GM19324 (cell line): ENCODE measurements at regions not wholly inside any gene's neighbourhood (a gene's known extent, or its start where the extent isn't known, plus 50 kb on each side); places are given as distances from the start of the nearest gene placed in this dataset.

Experiments used
- ATAC-seq: cut with Tn5 transposase; IDR thresholded peaks from one replicate; pipeline ENCODE4 v1.9.1; 2021; ENCODE audit warnings: mild to moderate bottlenecking, moderate library complexity; ENCODE audit not compliant: unreplicated experiment, low FRiP score

DNA sequence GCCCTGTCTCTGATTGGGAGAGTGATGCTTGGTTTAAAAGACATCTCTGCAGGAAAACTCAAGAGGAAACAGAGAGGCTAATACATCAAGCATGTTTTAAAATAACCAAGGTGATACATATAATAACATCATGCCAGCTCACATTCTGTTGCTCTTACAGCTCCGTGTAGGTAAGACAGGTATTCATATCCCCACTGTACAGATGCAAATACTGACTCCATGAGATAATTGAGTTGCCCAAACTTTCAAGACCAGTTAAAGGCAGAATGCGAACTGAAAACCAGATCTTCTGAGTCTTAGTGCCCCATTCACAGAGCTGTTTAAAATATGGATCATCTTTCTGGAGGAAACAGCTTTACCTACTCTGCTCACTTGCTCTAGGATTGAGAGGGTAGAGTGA is 214.0 kb downstream of the PIK3R1 start:
- ATAC-seq: no peak

DNA sequence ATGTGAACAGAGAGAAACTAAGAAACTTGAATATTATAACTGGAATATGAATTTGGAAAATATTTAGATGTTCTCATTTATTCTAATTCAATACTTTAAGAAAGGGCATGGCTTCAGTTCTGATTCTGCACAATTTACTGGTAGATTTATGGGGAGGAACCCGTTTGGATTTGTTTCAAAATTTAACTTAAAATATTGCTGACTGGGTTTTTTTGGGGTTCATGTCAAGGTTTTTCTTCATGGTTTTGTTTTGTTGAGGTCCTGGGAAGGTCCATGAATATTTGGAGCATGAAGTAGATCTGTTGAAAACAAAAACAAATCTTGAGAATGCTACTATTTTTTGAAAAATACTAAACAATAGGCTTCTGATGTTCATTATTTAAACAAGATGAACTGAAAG is 214.7 kb downstream of the PIK3R1 start:
- ATAC-seq: no peak

- no peak for ATAC-seq
Measured at GRCh38 chr5:68431186-68431585, 215.6 kb downstream of the PIK3R1 start.

DNA sequence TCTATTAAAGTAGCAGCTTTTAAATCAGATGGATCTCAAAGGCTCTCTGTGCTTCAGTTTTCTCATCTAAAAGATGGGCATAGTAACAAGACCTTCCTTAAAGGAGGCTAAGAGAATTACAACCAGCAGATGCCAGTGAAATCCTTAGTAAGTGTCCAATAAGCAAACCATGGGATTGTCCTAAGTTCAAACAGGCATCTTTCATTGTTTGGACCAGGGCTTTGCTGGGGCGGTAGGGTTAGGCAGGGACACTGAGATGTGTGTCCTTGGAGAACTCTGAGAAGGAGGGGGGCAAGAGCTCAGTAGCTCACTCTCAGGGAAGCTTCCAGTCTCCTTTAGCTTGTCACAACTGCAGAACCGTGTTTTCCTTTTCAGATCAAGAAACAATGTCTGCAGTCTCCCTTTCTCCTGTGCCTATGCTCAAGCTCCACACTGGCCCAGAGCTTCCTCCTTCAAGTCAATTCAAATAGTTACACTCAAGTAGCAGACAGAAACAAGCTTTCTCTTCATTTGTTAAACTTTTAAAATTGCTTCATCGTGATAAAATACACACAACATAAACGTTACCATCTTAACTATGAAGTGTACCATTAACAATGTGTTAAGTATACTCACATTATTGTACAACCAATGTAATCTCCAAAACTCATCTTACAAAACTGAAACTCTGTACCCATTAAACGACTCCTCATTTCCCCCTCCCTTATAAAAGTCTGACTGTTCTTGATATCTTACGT is 216.2 kb downstream of the PIK3R1 start:
- ATAC-seq: no peak

DNA sequence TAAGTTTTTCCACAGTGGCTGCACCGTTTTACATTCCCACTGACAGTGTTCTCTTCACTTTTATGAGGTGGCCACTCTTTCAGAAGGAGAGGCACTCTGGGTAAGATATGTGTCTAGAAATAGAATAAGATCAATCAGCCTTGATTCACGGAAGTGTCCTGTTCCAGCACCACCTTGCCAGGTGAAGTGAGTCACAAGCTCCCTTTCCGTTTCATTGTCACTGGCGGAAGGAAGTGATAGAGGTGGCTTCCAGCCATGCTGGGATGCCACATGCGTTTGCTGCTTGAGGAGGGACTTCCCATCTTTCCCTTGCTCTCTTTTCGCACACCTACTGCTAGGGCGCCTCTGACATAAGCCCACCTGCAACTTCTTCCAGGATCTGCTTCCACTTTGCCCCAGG is 217.1 kb downstream of the PIK3R1 start:
- no peak for ATAC-seq

DNA sequence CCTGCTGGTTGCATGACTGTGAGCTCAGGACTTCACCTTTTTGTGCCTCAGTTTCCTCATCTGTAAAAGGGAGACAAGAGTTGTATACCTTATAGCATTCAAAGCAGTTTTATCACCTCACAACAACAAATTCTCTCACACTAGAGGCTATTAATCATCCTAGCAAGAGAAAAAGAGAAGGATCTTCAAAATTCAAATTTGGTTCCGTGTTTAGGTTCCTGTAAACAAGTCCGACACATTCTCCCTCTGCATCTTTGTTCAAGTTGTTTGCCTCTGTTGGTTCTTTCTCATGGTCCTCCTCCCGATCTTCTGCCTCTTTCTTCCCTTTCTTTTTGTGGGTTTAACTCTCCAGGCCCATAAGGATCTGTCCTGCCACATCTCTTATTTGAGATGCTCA is 218.0 kb downstream of the PIK3R1 start:
- no peak for ATAC-seq

GRCh38 chr5:68433923-68434879 is 218.6 kb downstream of the PIK3R1 start:
- ATAC-seq: peak; percentile 93

DNA sequence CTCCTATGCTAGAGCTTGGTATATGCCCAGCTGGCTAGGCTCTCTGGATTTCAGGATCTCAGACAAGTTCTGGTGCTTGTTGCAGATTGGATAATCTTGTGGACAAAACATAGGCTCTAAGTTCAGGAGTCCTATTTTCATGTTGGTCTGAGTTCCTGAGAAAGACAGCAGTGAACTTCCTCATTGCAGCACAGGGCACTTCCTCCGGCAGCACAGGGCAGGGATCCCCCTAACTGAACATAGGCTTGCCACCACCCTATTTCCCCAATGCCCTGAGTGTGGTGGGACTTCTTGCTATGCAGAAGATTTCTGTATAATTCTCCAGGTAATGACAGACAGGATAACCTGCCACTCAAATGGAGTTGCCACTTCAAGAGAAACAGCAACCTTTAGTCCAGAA is 220.1 kb downstream of the PIK3R1 start:
- ATAC-seq: no peak

- no peak for ATAC-seq
Measured at GRCh38 chr5:68436686-68437520, 221.3 kb downstream of the PIK3R1 start.

DNA sequence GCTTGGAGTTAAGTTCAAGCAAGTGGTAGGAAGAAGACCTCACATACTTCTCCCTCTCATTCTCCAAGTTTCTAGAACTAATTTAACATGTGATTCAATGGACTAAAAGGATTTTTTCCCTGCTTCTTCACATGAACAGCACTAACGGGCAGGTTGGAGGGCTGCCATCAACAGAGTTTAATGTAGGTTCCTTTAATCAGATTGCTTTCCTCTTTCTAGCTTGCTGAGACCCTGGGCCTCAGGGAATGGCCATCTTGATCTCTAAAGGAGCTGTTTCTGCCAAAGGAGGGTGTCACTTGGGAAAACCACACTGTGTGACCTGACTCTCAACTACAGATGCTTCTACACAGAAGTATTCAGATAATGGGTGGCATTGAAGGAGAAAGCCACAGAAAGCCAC is 223.3 kb downstream of the PIK3R1 start:
- ATAC-seq: no peak

DNA sequence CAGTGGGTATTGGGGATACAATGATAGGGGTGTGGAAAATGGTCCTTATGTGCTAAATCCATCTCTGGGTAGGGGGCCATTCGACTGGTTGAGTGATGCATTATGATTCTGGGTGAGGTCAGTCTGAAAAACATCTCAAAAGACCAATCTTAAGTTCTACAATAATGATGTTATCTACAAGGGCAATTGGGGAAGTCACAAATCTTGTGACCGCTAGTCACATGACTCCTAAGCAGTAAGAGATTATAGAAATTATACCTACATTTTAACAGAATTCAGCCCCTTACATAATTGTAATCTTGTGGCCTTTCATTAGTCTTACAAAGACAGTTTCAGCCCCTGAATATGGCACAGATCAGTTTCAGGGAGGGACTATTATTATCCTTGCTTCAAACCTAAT is 224.7 kb downstream of the PIK3R1 start:
- ATAC-seq: no peak

GRCh38 chr5:68440651-68441050 is 225.1 kb downstream of the PIK3R1 start:
- no peak for ATAC-seq

DNA sequence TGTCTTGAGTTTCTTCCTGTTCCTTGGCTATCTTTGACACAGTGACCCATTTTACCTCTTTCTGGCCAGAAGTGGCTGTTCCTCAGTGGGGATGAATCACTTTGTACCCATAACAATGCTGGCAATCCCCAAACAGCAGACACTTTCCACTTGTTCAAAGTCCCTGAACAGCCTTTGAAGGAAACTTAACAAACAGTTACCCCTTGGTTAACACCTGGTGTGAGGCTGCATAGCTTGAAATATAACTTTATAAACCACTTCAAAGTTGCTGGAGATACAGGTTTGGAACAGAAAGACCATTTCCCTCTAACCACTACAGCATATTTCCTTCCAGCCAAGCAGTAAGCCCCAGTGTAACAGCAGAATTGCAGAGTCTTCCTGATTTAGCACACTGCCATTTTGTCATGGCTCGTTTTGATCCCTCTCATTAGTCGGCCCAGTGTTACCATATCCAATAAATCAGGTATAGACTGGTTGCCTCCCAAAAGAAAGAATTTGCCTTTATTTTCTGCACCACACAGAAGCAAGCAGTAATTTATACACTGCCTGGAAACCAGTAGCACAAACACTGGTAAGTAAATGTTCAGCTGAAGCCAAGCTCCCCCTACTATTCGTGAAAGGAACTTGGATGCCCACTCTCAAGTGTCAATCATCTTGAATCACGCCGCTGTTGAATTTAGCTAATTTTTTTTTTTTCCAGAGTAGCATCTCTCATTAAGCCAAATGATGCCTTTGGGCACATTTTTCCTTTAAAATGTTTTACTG is 225.9 kb downstream of the PIK3R1 start:
- ATAC-seq: no peak

GRCh38 chr5:68443091-68443490 is 227.5 kb downstream of the PIK3R1 start:
- no peak for ATAC-seq

DNA sequence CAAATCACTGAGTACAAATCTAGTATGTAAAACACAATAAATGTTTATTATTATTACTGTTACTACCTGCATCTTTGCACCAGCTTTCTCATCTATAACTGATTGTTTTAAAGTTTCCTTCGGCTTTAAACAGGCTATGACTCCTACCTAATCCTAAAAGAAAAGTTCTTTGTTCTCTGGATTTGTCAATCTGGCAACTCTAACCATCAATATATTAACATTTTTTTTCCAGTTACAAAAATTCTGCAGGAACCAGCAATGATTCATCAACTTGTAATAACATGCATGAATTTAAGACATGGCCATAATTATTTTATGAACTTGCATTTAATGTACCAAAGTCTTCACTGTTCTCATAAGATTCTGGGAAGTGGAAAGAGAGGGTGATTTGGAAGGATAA is 228.5 kb downstream of the PIK3R1 start:
- ATAC-seq: no peak

- ATAC-seq: no peak
Measured at GRCh38 chr5:68444833-68445232, 229.3 kb downstream of the PIK3R1 start.

DNA sequence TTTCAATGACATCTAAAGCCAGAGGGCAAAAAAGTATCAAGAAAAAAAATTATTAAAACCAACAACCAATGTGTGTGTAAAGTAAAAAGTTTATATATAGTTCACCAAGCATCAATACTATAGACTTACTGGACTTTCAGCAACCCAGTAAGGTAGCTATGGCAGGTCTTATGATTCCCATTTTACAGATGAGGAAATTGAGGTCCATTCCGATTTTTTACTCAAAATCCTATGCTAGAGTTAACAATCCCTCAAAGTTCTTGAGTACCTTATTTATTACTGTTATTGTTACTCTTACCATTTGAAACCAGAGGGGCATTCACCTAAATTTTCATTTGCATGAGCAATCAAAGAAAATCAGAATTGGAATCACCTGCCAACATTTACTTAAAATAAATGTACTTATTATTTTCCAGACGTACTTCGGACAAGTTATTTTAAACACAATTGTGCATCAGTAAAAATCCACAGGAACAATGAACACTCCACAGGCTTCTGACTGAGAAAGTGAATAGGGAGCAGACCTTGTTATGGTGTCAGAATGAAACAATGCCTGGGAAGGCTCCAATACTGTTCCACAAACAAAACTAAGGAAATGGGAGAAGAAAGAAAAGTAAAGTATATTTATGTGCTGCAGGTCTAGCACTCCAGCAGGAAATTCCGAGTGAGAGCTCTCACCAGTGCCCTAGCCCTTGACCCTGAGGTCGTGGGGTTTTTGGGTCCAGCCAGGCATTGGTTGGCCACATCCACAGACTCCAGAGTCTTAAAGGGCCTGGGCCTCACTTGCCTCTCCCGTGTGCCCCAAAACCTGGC is 229.9 kb downstream of the PIK3R1 start:
- no peak for ATAC-seq

DNA sequence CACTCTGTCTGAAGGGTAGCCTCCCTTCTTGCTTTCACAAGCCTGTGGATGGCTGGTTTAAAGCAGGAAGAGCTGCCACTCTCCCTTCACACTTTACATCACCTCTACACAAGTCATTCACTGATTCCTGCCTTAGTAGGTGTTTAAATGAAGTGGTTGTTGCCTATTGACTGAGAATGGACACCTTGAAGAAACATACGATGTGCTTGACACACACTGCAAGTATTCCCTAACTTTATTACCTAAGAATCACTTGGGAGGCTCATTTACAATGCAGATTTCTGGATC is 230.5 kb downstream of the PIK3R1 start:
- no peak for ATAC-seq

GRCh38 chr5:68446487-68446894 is 230.9 kb downstream of the PIK3R1 start:
- no peak for ATAC-seq
